Thoracic aorta (tissue), 2 donors: ENCODE measurements at regions not wholly inside any gene's neighbourhood (a gene's known extent, or its start where the extent isn't known, plus 50 kb on each side); places are given as distances from the start of the nearest gene placed in this dataset.

Experiments
- ATAC-seq: fragments of 150-250 bp; one replicate; pipeline ENCODE4 v1.8.0; 2017; ENCODE audit warnings: low read depth; ENCODE audit not compliant: insufficient number of reproducible peaks, low FRiP score
- DNase-seq: peaks from one replicate; pipeline ENCODE4 v3.0.0-alpha.2; 2020; ENCODE audit warnings: low spot score
- H3K27ac ChIP-seq, 2 donors: fragments of 200-600 bp; sonication (generic); 1 replicate in 1 of 2; 2 replicates in 1 of 2; pipeline ENCODE4 v1.5.1; 2016; ENCODE audit warnings: mild to moderate bottlenecking in 2 of 2, moderate library complexity in 2 of 2
- H3K27me3 ChIP-seq: fragments of 200-600 bp; sonication (generic); replicated peaks from 2 replicates; pipeline ENCODE4 v1.6.0; 2016; ENCODE audit warnings: mild to moderate bottlenecking; ENCODE audit not compliant: insufficient read depth
- H3K36me3 ChIP-seq: fragments of 200-600 bp; sonication (generic); one replicate; pipeline ENCODE4 v1.5.1; 2016
- H3K4me1 ChIP-seq, 2 donors: fragments of 200-600 bp; sonication (generic); 1 replicate in 1 of 2; 2 replicates in 1 of 2; pipeline versions ENCODE4 v1.5.1 to v1.6.0; 2016; ENCODE audit warnings: low read depth in 2 of 2, mild to moderate bottlenecking in 1 of 2; ENCODE audit not compliant: control insufficient read depth in 1 of 2
- H3K4me3 ChIP-seq: fragments of 200-600 bp; sonication (generic); 2 replicates; pipeline ENCODE4 v1.5.1; 2016; ENCODE audit warnings: mild to moderate bottlenecking
- H3K9me3 ChIP-seq: fragments of 200-600 bp; sonication (generic); 2 replicates; pipeline ENCODE4 v1.5.1; 2016
- TF ChIP-seq, protein P1 (sequence below): fragments of 200-600 bp; sonication (generic); IDR thresholded peaks from one replicate; pipeline ENCODE4 v1.5.1; 2019; ENCODE audit warnings: antibody characterized with exemption

DNA sequence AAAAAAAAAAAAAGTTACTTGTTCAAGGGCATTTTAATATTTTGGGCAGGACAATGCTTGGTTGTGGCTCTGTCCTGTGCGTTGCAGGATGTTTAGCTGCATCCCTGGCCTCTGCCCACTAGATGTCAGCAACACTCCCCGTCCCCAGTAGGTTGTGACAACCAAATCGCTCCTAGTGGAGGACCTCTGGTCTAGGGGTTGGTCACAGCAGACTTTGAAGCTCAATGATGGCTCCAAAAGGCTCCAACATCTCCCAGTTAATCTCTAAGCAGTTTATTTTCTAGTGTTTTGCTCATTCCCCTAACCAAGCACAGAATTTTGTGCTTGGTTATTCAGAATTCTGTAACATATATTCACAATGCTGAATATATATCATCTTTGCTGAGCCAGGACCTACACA lies 67.0 kb downstream of the CHRNA1 start:
- no peaks in the 10 kb centered on the region for H3K4me1 ChIP-seq
- no peaks in the 10 kb centered on the region for H3K36me3 ChIP-seq
- H3K27ac ChIP-seq = no peak overlapping the region
- ATAC-seq (peak; percentile 41), DNase-seq (no peak)
- H3K9me3 ChIP-seq = no peaks in the 10 kb centered on the region
- no peaks in the 10 kb centered on the region for H3K27me3 ChIP-seq
- no peak overlapping the region for H3K4me3 ChIP-seq
- TF ChIP-seq, protein P1, sequence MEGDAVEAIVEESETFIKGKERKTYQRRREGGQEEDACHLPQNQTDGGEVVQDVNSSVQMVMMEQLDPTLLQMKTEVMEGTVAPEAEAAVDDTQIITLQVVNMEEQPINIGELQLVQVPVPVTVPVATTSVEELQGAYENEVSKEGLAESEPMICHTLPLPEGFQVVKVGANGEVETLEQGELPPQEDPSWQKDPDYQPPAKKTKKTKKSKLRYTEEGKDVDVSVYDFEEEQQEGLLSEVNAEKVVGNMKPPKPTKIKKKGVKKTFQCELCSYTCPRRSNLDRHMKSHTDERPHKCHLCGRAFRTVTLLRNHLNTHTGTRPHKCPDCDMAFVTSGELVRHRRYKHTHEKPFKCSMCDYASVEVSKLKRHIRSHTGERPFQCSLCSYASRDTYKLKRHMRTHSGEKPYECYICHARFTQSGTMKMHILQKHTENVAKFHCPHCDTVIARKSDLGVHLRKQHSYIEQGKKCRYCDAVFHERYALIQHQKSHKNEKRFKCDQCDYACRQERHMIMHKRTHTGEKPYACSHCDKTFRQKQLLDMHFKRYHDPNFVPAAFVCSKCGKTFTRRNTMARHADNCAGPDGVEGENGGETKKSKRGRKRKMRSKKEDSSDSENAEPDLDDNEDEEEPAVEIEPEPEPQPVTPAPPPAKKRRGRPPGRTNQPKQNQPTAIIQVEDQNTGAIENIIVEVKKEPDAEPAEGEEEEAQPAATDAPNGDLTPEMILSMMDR = peak; percentile 62

DNA sequence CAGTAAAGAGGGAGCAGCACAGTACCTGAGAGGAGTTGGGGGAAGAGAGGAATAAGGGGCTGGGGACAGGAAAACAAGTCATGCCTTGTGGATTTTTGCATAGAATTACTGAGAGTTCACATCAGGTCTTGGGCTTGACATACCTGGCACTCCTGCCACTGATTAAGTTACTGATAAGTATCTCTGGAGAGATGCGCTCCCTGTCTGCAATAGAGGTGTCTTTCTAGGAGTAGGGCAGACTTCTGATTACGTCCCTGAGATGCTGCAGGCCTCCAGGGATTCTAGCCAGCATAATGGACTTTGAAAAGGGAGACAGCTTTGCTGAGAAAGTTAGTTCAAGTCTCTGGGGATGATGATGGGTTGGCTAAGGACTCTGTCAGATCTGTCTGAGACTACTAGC lies 69.4 kb downstream of the CHRNA1 start:
- Histone ChIP-seq H3K4me1 (no peaks in the 10 kb centered on the region), H3K27me3 (no peaks in the 10 kb centered on the region), H3K27ac (no peak overlapping the region), H3K36me3 (no peaks in the 10 kb centered on the region), H3K4me3 (no peak overlapping the region), H3K9me3 (no peaks in the 10 kb centered on the region)
- TF ChIP-seq, protein P1 = no peak
- DNase-seq (no peak), ATAC-seq (no peak)

DNA sequence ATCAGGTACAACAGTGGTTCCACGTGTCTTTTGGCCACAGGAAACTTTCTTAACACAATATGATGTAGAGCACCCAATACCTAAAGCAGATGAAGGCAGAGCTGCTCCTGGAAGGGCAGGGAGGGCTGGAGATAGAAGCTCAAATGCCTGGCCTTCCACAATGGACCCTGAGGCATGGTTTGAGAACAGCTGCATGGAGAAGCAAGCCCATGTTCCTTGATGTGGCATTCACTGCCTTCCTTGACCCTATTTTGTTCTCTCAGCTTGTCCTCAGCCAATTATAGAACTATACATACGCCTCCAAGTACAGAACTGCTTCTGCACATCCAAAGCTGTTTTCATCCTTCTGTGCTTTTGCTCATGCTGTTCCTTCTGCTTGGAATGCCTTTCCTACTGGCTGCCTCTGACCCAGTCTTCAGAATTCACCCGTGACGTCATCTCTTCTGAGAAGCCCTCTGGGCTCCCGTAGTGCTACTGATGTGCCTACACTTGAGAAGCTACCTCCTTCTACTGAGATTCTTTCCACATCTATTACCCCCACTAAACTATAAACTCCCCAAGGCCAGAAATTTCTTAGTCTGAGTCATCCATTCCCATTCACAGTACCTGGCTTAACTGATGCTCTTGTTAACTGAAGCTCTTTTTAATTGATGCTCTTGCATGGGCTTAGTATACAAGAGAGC lies 69.9 kb downstream of the CHRNA1 start:
- no peaks in the 10 kb centered on the region for H3K4me1 ChIP-seq
- ATAC-seq (no peak), DNase-seq (no peak)
- TF ChIP-seq, protein P1 = no peak
- H3K27ac ChIP-seq = no peak overlapping the region
- no peaks in the 10 kb centered on the region for H3K27me3 ChIP-seq
- no peaks in the 10 kb centered on the region for H3K36me3 ChIP-seq
- H3K4me3 ChIP-seq = no peak overlapping the region
- H3K9me3 ChIP-seq = no peaks in the 10 kb centered on the region

DNA sequence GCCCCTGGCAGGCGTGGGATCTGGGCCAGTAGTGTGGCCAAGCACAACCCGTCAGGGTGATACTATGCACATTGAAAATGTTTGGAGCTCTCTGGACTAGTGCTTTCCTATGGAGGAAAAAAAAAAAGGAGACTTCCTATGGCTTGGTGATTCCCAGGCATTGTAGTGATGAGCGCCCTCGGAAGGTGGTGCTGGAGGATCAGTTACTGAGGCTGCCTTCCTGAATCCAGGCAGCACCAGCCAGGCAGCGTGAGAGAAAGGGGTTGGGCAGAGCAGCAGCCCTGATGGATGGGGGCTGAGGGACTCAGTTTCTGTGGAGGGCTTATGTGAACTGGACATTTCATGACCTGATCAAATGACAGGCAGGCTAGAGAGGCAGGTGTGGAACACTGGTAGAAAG lies 70.9 kb downstream of the CHRNA1 start:
- H3K27ac ChIP-seq = no peak overlapping the region
- no peaks in the 10 kb centered on the region for H3K9me3 ChIP-seq
- TF ChIP-seq, protein P1 = no peak
- no peaks in the 10 kb centered on the region for H3K27me3 ChIP-seq
- H3K4me1 ChIP-seq = no peaks in the 10 kb centered on the region
- DNase-seq (no peak), ATAC-seq (no peak)
- H3K36me3 ChIP-seq = no peaks in the 10 kb centered on the region
- no peak overlapping the region for H3K4me3 ChIP-seq

DNA sequence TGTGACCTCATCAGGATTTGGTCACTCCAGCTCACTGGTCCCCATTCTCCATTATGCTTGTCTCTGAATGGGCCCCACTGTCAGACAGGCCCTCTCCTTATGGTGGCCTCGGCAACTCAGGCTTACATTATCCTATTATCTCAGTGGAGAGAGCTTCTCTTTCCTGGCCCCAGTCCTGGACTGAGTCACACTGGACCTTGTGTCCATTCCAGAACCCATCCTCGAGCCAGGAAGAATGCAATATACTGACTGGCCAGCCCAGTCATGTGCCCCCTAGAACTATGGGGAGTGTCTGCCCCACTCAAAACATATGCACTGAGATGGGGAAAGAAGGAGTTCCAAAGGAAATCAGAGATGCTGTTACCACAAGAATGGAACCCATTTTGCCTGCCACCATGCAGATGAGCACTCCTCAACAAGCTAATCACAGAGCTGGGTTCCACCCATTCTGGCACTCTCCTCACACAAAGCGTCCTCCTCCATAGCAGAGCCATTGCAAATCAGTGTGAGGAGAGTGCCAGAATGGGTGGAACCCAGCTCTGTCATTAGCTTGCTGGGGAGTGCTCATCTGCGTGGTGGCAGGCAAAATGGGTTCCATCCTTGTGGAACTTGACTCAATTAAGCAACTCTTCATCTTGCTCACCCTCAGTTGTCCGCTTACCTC lies 71.9 kb downstream of the CHRNA1 start:
- Histone ChIP-seq H3K4me3 (no peak overlapping the region), H3K27ac (no peak overlapping the region), H3K4me1 (peaks cover 0 to 4% of the 10 kb centered on the region in 2 donors), H3K9me3 (no peaks in the 10 kb centered on the region), H3K36me3 (no peaks in the 10 kb centered on the region), H3K27me3 (no peaks in the 10 kb centered on the region)
- TF ChIP-seq, protein P1 = no peak
- no peak for ATAC-seq
- no peak for DNase-seq
